HG02759 (cell line): ENCODE measurements at regions not wholly inside any gene's neighbourhood (a gene's known extent, or its start where the extent isn't known, plus 50 kb on each side); places are given as distances from the start of the nearest gene placed in this dataset.
"Not testable (repeated sequence)": the region's sequence is repeated elsewhere in the genome, so short reads cannot be mapped to it uniquely, and the experiment has no call there.

Experiments
- ATAC-seq: cut with Tn5 transposase; IDR thresholded peaks from one replicate; pipeline ENCODE4 v1.9.1; 2021; ENCODE audit warnings: mild to moderate bottlenecking, moderate library complexity; ENCODE audit not compliant: unreplicated experiment

DNA sequence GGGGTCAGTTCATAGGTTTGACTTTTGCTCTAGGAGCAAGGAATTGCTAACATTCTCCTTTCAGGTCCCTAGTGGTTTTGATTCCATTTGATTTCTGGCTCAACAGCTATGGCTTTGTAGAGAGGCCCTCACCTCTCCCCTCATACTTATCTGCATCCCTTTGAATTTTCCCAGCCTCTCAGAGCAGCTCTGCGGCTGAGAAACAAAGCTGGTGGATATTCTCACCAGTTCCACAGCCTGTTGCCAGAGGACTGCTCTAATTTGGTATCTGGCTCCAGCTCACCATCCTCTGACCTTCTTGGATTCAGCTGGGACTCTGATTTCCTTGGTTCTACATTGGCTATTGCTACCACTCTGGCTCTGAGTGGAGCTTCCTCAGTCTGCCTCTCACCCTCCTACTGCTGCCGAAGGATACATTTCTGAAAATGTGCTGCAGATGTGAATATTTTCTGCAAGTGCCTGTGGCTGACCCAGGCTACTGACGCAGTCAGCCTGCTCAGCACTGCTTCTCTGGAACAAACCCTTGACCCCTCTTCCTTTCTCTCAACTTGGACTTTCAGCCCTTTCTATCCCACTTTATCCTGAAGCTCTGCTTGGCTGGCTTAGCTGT lies 110.9 kb upstream of the ENPEP start:
- ATAC-seq = no peak

DNA sequence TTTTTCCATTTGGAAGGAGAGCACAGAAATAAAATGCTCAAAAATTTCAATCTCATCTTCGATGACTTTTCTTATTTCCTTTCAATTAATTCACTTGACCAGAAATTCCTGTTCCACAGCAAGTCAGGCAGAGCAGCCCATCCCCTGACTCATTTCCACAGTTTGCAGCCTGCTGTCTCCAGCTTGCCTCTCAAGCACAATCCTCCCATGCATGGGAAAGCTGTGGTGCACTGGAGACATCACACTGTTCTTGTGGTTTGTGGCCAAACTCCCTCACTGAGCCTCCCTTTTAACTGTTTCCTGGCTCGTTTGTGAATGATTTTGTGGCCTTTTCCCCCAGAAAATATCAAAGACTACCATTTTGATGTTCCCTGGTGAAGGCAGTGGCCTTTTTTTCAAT lies 114.0 kb upstream of the ENPEP start:
- ATAC-seq = no peak

DNA sequence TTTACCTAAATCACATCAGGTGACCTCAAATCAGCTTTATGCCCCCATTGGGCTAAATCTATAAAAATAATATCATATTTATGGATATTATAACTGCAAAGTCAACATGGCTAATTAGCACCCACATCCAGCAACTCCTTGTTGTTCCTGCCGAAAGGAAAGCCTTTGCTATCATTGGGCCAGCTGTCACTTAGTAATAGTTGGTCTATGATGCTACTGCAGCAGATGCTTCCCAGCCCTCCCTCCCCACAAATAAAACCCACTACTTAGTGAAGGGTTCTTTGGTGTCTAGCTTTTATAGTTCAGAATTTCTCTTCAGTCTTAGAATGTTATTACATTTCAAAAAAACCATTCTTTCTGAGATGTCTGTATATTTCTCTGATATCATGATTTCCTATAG lies 116.9 kb upstream of the ENPEP start:
- ATAC-seq = no peak

DNA sequence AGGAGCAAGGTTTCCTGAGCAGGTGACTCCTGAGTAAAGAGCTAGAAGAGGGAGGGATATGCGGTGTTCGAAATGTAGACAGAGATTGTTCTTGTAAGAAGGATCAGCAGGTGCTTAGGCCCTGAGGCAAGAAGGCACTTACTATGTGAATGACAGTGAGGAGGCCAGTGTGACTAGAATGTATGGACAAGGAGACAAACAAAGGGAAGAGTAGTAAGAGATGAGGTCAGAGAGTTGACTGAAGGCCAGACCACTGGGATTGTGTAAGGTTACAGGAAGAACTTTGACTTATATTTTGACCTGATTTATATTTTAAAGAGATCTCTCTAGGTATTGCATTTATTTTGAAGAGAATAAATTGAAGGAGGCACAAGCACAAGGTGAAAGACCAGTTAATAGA lies 118.4 kb upstream of the ENPEP start:
- ATAC-seq = no peak

DNA sequence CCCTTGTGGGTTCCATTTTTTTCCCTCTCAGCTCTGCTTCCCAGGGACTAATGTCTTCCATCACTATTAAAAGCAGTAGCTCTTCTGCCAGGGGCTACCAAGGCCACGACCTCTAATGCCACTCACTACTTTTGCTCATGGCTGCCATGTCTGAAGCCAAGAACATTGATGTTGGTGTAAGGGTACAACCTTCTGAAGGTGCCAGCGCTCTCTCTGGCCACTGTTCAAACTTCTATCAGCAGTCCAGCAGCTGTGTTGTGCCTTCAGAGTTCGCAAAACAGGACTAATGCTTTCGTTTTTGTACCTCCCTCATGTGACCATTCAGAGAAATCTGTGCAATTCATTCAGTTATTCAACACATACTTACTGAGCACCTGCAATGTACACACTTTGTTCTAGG lies 121.5 kb upstream of the ENPEP start:
- ATAC-seq = no peak

DNA sequence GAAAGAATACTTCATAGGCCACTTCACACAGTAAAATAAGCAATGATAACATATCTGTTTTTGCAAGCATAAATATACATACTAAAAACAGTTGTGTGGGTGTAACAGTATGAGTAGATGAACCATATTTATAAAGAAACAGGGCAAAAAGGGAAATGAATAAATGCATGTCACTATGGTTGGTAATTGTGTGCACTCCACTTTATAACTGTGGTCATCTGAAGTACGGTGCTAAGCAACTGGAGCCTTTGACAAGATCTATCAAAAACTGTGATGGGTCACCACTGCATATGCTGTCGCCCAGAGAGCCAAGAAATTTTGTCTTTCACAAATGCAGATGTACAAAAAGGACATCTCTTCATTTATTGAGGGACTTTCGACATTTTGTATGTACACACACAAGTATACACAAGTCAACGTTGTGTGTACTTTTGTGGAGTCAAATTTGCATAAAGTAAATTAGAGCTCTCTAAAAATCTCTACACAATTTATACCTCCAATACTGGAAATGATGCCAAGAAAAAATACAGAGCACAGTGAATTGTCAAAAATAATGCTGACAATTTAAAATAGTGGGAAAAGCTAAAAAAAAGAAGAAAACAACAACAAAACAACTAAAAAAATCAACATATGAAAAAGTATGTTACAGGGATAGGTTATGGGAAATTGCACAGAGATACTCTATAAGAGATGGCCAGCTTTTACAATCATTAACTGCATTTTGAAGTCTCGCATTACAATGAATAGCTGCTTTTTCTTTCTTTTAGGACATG lies 123.1 kb upstream of the ENPEP start:
- ATAC-seq = no peak

DNA sequence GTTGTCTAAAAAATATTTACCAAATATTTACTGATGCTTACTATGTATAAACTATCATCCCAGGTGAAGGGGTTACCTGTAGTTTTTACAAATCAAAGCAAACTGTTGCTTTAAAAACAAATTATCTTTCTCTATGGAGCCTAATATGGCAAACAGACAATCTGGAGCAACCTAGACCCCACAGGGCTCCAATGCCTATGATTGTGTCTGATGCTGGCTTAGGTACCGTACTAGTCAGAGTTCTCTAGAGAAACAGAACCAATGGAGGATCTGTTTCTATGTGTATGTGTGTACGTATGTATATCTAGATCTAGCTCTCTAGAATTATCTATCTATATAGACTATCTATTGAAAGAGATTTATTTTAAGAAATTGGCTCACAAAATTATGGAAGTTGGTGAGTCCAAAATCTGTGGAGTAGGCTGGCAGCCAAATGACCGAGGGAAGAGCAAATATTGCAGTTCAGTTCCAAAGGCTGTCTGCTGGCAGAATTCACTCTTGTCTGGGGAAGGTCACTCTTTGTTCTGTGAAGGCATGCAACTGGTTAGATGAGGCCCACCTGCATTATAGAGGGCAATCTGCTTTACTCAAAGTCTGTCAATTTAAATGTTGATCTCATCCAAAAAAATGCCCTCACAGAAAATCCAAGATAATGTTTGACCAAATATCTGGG lies 127.1 kb upstream of the ENPEP start:
- ATAC-seq = no peak

DNA sequence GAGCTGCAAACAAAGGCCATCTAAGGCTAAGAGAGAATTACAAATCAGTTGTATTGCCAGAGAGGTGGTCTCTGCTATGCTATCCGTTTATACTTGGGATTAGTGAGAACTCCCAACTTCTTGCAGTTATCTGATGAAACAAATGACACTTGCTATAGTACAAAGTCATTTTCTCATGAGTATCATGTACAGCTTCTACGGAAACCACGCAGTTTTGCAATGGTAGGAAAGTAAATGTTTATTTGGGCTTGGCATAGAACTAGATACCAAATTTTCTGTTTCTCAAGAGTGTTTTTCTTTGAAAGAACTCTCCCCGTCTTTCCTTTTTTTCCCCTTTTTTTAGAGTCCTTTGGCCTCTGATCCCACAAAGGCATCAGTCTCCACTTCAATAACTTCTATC lies 128.2 kb upstream of the ENPEP start:
- ATAC-seq = no peak

DNA sequence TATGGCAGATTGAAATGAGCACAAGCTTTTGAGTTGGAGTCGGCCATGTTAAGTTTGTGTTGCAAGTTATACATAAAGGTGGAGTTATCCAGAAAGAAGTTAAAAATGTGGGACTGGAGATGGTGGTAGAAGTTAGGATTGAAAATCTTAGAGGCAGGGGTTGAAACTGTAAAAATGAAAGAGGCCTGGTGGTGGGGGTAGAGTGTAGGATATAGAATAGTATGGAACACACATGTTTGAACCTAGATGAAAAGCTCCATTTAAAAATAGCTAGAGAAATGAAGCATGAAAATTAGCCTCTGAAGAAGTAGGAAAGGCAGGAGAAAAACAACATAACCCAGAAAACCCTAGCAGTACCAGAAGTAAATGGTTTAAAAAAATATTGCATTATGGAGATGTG lies 131.8 kb upstream of the ENPEP start:
- no peak for ATAC-seq

DNA sequence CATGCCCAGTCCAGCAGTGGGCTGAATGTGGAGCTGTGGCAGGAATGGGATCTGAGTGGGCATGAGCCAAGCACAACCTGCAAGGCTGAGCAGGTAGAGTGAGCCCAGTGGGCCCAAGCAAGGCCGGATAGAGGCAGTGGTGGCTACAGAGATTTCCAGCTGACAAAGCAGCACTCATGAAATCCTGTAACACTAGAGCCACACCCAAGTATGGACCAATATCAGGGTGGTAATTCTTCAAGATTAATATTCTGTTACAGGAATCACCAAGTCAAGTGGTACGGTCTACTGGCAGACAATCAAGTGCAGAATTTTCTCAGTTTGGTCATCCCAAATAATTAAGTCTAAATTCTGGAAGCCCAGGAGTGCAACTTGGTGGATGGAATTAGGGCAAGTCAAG lies 132.4 kb upstream of the ENPEP start:
- no peak for ATAC-seq

DNA sequence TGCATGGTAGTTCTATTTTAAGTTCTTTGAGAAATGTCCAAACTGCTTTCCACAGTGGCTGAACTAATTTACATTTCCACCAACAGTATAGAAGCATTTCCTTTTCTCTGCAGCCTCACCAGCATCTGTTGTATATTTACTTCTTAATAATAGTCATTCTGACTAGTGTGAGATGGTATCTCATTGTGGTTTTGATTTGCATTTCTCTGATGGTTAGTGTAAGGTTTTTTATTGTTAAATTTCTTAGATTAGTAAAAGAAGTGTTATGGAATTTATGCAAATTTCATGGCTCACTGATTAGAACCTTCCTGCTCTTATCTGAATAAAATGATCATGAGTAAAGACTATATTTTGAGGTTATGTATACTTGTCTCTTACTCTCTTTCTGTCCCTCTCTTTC lies 134.8 kb upstream of the ENPEP start:
- peak; percentile 63 for ATAC-seq

DNA sequence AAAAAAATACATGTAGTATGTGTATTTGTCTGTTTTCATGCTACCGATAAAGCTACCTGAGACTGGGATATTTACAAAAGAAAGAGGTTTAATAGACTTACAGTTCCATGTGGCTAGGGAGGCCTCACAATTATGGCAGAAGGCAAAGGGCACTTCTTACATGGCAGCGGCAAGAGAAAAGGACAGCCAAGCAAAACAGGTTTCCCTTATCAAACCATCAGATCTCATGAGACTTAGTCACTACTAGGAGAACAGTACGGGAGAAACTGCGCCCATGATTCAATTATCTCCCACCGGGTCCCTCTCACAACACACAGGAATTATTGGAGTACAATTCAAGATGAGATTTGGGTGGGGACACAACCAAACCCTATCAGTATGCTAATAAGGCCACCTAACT lies 137.0 kb upstream of the ELOVL6 start:
- ATAC-seq = no peak

DNA sequence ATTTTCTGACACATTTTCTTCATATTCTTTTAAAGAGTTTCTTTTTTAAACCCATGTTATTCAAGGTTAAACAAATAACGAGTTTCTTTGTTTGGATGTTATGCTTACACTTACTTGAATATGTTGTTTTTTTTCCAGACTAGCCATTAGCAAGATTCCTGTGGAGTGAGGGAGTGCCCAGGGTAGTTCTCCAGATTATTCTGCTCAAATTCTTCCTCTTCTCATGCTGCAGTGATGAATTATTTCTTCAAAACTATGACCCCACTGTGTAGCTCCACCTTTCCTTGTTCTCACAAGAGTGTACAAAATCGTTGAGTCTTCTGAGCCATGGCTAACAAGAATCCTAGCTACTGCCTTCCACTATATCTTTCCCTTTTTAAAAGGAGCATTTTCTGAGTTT lies 134.1 kb upstream of the ELOVL6 start:
- ATAC-seq = no peak

DNA sequence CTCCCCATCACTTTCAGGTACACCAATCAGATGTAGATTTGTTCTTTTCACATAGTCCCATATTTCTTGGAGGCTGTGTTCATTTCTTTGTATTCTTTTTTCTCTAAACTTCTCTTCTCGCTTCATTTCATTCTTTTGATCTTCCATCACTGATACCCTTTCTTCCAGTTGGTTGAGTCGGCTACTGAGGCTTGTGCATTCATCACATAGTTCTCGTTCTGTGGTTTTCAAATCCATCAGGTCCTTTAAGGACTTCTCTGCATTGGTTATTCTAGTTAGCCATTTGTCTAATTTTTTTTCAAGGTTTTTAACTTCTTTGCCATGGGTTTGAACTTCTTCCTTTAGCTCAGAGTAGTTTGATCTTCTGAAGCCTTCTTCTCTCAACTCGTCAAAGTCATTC lies 128.0 kb upstream of the ELOVL6 start:
- ATAC-seq = not testable (repeated sequence)

DNA sequence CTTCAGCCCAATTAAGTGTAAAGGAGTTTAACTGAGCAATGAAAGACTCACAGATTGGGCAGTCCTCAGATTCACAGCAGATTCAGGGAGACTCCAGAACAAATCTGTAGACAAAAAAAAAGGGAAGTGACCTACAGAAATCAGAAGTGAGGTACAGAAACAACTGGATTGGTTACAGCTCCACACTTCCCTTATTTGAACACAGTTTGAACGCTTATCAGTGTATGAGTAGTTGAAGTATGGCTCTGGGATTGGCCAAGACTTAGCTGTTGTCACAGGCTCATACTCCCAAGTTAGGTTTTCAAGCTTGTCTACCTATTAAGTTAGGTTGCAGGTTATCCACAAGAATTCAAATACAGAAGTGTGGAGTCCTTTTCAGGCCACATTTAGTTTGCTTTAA lies 112.4 kb upstream of the ELOVL6 start:
- peak; percentile 66 for ATAC-seq

DNA sequence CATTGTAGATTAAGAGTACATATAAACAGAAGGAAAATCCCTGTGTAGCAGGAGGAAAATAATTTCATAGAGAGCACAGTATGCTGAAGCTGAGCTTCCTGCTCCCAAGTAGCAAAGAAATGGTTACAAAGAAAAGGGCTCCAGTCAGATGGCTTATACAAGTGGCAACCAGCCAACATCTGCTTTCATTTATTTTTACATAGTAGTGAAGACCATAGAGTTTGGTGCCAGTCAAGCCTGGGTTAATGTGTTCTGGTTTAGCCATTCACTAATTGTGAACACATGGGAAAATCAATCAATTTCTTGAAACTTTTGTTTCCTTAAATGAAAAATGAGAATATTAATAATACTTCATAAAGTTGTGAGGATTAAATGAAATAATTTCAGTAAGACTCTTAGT lies 111.3 kb upstream of the ELOVL6 start:
- ATAC-seq = no peak

DNA sequence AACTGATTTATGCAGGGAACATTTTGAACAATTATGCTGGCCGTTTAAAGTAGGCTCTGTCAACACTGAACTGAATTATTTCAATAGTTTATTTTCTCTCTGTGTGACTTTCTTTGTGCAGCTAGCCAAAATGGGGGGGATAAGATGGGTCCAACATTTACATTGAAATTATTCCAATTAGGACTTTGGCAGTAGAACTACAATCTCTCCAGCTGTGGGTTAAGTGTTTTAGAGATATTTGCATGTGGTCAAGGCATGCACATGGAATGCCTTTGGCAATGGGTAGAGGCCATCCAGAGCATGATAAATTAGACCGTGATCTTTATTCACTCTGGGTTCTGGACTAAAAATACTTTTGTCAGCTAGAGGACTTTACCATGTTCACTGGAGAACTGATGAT lies 107.9 kb upstream of the ELOVL6 start:
- ATAC-seq = no peak

DNA sequence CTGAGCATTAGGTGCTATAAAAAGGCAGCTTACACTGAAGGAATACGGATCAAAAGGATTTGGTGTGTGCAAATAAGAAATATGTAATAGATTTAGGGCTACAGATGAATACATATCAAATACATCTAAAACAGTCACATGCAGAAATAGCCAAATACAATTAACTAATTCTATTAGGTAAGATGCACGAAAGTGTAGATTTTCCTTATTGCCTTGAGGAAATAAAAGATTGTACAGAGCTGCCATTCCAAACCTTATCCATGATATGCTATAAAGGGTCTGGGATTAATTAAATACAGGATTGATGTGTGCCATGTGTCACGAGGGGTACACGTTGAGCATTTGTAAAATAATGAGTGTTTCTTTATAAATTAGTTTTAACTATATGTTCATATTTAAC lies 107.0 kb upstream of the ELOVL6 start:
- no peak for ATAC-seq

DNA sequence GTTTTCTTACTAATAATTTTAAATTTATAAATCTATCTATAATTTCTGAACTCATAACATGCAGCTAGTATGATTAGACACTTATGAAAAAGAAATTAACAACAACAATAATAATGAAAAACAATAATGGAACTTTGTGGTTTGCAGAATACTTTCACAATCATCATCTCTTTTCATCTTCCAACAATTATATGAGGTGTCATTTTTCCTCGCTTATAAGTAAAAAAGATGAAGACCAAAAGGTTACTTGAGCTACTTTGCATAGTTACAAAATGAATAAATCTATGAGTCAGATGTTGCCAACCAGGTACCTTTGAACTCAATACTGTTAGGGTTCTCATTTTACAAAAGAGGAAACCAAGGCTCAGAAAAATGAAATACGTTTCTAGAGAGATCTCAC lies 98.5 kb upstream of the ELOVL6 start:
- peak; percentile 76 for ATAC-seq

DNA sequence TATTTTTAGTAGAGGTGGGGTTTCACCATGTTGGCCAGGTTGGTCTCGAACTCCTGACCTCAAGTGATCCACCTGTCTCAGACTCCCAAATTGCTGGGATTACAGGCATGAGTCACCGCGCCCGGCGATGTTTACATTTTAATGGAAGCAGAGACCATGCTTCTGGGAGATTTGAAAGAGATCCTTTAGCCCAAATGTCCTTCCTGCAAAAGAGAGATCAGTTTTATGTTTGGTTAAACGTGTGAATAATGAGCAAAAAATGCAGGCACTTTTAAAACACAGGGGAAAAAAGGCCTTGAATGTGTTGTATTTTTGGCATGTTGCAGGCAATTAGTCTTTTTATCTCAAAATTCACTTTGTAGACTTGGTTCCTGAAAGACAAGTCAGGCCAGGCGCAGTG lies 95.8 kb upstream of the ELOVL6 start:
- ATAC-seq = no peak

DNA sequence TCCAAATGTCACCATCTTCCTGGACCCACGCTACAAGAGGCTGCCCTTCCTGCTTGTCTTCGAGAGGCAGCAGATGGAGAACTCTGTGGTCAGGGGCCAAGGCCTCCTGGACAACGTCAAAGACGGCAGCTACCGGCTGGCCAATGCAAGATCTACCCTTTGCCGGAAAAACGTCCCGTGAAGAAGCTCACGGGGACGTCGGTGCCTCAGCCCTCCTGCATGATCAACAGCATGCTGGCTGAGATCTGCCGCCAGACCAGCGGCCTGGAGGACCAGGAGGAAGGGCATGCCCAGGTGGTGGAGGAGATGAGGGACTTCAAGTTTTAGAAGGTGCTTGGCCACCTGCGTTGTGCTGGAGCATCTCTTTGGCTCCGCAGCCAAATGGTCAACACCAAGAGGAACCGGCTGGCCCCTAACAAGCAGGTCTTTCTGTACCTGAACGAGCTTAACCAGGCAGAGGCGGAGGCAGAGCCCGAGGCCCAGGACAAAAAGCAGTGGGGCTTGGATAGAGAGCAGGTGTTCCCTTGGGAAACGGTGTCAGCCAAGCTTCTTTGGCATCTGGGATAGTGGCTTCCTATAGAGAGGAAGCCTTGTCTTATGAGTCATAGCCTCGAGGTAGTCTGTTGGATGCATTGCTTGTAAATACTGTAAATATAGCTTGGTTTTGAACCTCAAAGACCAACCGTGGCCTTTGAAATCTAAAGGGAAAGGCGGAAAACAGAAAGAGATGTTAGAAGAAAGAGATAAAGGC lies 94.8 kb upstream of the ELOVL6 start:
- ATAC-seq = no peak

DNA sequence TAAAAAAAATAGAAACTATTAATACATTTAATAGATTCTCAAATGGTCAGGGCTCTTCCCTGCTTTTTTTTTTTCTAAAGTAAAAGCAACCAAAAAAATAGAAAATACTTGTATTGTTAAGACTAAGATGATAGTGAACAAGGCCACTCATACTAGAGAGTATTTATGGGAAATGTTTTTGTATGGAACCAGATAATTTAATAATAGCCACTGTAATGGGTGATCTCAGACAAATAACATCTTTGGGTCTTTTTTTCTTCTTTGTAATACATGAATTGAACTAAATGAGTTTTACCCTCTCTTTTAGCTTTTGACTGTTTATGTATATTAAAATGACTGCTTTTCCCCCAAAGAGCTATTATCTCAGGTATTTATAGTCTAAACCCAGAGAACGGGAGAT lies 92.1 kb upstream of the ELOVL6 start:
- ATAC-seq = no peak
